Liver (tissue), 3 donors: ENCODE measurements at regions not wholly inside any gene's neighbourhood (a gene's known extent, or its start where the extent isn't known, plus 50 kb on each side); places are given as distances from the start of the nearest gene placed in this dataset.

Experiments used
- GABPA ChIP-seq, 2 donors: IDR thresholded peaks in 1 of 2; conservative IDR thresholded peaks in 1 of 2; 2 replicates each; pipeline ENCODE4 v1.6.1; 2016; ENCODE audit warnings: antibody characterized with exemption in 2 of 2, mild to moderate bottlenecking in 1 of 2, moderate library complexity in 1 of 2
- RAD21 ChIP-seq, 2 donors: IDR thresholded peaks; 2 replicates each; pipeline ENCODE4 v1.6.1; 2016; ENCODE audit warnings: antibody characterized with exemption in 2 of 2, mild to moderate bottlenecking in 2 of 2
- TAF1 ChIP-seq: conservative IDR thresholded peaks from 2 replicates; pipeline ENCODE4 v1.6.1; 2016; ENCODE audit warnings: antibody characterized with exemption, mild to moderate bottlenecking
- TF ChIP-seq, protein P1 (sequence below): fragments of 150-350 bp; IDR thresholded peaks from 2 replicates; pipeline ENCODE4 v1.5.1; 2017; ENCODE audit warnings: improper control_type of control experiment, low read depth, low read length; ENCODE audit not compliant: missing input control
- donor health status: healthy.
- donor health status: healthy.

DNA sequence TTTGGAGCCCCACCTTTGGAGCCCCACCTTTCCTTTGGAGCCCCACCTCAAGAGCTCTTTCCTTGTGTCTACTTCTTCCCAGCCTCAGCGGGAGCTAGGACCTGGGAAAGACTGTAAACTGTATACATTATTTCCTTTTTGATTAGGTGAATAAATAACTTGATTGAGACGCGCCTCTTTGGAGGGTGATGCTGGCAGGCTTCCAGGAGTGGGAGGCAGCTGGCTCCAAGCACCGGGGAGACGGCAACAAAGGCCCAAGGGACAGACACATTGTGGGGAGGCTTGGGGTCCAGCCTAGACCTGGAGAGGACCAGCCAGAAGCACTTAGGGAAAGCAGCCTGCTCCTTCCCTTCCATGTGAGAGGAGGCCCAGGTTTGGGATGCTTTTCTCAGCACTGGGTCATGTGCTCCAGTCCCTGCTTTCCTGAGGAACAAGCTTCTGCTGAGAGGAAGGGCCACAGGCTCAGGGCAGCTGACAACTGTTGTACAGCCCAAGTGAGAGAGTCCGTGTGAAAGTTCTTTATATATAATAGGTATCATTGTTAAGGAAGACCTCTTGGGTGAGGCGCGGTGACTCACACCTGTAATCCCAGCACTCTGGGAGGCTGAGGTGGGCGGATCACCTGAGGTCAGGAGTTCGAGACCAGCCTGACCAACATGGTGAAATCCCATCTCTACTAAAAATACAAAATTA, 297.2 kb upstream of the SLC14A2 start:
- TF ChIP-seq, protein P1, sequence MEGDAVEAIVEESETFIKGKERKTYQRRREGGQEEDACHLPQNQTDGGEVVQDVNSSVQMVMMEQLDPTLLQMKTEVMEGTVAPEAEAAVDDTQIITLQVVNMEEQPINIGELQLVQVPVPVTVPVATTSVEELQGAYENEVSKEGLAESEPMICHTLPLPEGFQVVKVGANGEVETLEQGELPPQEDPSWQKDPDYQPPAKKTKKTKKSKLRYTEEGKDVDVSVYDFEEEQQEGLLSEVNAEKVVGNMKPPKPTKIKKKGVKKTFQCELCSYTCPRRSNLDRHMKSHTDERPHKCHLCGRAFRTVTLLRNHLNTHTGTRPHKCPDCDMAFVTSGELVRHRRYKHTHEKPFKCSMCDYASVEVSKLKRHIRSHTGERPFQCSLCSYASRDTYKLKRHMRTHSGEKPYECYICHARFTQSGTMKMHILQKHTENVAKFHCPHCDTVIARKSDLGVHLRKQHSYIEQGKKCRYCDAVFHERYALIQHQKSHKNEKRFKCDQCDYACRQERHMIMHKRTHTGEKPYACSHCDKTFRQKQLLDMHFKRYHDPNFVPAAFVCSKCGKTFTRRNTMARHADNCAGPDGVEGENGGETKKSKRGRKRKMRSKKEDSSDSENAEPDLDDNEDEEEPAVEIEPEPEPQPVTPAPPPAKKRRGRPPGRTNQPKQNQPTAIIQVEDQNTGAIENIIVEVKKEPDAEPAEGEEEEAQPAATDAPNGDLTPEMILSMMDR = no peak
- TF ChIP-seq GABPA (IDR thresholded peaks at IDR 0.05 in 1 of 2, conservative IDR thresholded peaks at IDR 0.05 in 1 of 2) (no peak), TAF1 (no peak), RAD21 (IDR thresholded peaks at IDR 0.05) (no peak)
